Urothelium cell line (cell line): ENCODE measurements at regions not wholly inside any gene's neighbourhood (a gene's known extent, or its start where the extent isn't known, plus 50 kb on each side); places are given as distances from the start of the nearest gene placed in this dataset.

ENCODE experiments used
- DNase-seq: peaks from one replicate; pipeline ENCODE4 v3.0.0; 2011; ENCODE audit warnings: low spot score, mixed read lengths
- FAIRE-seq: peaks from 2 replicates; lab custom pipeline; 2011; peaks lifted over from hg19 to GRCh38; lab: Jason Lieb, UNC

DNA sequence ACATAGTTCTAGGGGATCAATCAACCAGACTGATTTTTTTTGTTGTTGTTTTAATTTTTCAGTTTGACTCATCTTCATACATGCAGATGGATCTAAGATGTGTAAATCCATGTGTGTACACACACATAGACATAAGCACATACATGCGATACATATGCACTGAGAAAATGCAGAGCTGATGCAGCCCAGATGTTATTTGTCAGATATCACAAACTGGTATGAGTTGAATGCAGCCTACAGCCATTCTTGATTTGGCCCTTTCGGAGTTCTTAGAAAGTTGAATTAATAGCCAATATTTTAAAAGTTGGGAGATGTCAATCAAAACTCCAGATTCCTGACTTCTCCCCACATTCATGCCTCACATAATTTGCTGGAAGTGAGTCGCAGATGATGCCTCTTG is 180.4 kb downstream of the SPATA18 start:
- DNase-seq (no peak), FAIRE-seq (peak; percentile 90)

DNA sequence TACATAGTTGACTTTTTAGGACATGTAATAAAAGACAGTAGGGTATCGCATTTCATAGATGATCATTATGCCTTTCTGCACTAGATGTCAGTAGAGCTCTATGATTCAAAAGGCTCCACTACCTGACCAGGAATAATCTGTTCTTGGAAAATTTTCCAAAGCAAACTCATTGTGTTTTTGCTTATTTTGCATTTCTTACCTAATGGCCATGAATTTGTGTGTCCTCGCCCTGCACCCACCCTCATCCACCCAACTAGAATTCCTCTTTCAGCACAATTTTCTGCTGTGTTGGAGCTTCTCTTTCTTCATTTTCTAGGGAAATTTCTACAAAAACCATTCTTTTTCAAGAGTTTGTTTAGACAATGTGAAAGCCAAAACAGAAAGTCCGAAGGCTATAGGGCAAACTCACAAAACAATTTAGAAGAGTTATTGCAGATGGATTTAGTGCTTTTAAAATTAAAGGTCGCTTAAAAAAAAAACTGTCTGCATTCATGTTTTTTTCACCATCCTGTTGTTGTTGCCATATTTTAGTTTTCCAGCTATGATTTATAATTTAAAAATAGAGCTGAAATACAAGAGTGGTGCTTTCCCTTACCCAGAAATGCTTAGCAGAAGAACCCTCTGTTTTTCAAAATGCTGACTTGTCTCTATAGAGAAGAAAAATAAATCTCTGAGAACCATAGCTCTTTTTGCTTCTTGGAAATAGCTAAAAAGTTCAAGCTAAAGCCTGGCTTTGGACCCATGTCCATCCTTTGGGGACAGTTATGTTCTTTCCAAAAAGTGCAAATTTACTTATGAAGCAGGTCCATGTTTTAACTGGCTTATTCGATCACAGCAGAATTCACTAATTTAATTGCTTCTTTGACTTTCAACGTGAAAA is 183.7 kb downstream of the SPATA18 start:
- peak; percentile 58 for DNase-seq
- FAIRE-seq: peak; percentile 44

DNA sequence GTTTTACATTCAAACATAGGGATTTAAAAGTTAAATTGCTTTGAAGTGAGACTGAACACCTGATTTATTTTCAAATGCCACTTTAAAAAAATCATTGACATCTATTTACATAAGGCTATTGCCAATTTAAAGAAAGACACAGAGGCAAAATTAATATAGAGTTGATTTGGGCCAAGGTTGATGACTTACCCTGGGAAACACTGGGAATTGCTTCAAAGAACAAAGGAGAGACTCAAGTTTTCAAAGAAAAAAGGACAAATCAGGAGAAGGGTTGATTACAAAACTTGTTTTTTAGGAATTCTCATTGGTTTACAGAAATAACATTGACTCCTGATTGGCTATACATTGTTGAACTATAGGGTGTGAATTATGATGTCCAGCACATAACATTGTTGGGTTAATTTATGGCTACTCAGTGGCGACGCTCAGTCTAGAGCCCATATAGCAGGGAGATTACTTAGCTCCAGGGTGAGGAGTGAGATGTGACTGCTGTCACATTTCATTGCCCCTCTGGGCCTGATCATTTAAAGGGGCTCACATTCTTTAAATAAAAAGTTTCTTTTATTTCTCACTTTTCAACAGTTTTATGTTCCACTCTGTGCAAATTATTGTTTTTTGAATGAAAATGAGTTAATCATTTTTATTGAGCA is 184.6 kb downstream of the SPATA18 start:
- FAIRE-seq (no peak), DNase-seq (no peak)

DNA sequence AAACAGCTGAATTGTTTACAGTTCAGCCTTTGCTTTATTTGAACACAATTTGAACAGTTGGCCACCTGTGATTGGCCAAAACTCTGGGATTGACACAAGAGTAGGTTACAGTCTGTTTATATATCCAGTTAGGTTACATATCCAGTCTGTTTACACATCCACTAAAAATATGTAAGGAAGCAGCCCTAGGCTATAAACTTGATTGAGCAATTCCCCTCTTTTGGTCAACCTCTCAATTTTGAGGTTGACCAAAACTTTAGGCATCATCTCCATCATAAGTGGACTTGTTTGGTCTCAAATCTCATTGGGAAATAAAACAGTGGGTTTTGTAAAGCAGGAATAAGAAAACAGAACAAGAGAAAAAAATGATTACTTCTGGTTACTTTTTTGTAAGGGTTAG is 190.8 kb downstream of the SPATA18 start:
- no peak for FAIRE-seq
- DNase-seq: no peak

DNA sequence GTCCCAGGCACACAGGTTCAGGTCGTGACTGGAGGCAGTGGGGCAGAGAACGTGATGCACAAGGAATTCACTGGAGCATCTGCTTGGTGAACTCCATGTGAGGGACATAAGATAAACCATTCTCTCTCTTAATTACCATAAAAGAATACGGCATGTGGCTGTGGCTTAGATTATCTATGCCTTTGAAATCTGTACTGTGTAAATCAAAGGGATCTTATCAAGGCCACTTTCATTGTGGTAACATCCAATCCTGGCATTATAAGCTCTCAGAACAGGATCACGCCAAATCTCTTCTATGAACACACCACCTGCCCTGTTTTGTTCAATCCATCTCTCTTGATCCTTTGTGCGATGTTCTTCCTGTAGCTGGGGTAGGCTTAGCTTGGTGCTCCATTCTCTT is 192.3 kb downstream of the SPATA18 start:
- FAIRE-seq: no peak
- no peak for DNase-seq

DNA sequence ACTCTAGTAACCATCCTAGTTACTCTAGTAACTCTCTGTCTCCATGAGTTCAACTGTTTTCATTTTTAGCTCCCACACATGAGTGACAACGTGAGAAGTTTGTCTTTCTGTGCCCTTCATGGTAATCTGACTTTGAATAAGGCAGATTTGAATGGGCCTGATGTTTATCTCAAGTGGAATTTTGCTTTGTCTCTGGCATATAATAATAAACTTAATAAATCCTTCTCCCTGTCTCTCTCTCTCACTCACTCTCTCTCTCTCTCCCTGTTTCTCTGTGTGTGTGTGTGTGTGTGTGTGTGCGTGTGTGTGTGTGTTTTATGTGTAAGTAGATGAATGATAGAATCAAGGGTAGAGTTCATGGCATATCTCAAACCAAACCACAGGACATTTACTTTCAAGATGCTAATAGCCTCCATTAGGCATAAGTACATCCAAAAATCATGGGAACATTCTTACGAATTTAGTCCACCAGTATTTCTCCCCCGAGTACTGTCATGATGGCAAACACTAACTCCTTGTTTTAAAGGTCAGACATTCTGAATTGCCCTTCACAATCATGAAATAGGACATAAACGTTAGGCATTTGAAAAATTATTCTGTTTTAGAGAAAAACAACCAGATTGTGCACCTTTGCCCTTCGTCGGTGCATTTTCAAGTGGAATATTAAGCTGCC is 193.1 kb downstream of the SPATA18 start:
- DNase-seq: no peak
- FAIRE-seq: no peak

DNA sequence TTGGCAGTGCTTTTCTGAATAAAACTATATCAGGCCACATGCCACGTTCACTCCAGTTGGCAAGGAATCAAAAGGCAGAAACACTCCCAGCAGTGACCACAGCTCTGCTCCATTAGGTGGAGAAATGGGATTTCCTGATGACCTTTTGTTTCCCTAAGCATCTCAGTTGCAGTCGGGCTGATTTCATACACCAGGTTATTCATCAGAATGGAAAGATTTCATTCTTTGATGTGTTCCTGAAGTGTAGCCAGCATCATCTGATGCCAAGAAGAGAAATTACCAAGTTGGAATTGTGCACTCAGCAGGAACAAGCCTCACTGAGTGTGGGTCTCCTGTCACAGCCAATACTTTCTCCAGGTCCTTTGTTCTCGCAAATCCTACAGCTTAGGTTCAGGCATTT is 193.7 kb downstream of the SPATA18 start:
- FAIRE-seq (no peak), DNase-seq (no peak)

DNA sequence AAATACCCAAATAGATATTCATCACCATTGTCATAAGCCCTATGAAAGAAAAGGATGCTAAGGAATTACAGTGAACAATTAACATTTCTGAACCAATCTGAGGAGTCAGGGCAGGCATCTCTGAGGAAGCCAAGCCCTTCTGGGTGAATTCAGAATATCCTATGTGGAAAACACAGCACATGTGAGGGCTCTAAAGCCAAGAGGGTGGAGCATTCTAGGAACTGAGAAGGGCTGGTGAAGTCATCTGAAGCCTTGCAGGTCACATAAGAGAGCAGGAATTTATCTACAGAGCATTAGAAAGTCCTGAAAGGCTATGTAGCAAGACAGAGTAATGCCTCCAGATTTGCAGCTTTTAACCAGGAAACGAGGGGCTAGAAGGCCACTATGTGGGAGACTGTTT is 195.7 kb downstream of the SPATA18 start:
- FAIRE-seq (no peak), DNase-seq (no peak)

DNA sequence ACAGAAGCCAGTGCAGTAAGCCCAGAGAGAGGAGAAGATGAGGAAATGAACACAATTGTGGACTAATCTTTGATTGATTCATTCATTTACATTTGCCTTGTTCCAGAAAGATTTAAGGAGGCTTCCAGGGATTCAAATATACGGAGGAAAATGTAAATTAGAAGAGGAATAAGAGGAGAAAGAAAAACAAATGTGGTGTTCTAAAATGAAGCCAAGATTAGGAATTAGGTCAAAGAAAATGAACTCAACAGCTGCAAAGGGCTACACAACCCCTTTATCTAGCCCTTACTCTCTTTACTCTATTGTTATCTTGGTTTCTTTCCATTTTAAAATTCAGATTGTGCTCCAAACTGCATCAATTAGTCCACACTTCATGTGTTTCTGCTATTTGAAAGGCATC is 196.8 kb downstream of the SPATA18 start:
- no peak for DNase-seq
- no peak for FAIRE-seq

DNA sequence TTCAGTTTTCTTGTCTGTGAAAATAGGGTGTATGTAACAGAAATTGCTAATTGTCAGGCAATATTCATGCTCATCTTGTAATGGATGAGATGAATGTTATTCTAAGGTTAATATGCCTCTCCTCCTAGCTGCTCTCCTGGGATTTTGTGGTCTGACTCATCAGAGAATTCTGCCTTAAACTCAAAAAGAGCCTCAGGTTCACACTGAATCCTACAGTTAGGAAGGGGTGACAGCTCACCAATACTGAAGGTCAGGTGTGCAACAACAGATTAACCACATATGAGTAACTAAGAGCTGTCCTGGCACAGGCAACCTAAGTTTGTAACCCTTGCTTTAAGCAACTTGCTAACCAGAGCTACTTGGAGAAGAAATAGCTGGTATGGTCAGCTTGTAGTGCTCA is 197.7 kb downstream of the SPATA18 start:
- peak; percentile 35 for DNase-seq
- FAIRE-seq: no peak

DNA sequence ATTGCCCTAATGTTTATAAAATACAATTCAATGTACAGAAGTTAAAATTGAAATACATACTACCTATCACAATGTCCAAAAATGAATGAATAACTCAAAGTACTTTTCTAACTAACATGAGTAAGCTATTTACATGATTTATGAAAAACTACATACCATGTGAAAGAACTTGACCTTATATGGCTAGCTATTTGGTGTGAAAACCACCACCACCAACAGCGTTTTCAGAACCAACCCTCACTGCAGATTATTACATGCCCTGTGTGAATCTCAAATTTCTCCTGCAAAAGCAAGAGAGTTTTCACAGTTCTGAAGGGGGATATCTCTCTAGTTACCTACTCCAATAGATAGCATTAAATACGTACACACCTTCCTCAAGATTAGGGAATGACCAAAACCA is 198.5 kb downstream of the SPATA18 start:
- FAIRE-seq (no peak), DNase-seq (no peak)

DNA sequence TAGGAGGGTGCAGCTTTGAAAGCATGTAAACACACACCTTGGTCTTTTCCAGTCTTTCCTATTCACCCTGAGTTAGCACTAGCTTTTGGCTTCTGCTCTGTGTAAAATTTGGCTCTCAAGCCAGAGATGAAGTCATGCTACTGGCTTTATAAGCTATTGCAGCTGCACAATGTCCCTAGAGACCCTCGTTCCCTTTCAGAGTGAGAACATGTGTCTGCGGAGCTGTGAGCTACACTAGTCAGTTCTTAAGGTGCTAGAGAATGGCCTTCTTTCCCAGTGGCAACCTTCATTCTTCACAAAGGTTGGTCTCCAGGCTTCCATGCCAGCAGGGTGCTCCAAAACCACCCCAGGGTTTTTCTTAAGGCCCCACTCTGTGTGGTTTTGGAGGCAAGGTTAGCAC is 199.1 kb downstream of the SPATA18 start:
- no peak for FAIRE-seq

DNA sequence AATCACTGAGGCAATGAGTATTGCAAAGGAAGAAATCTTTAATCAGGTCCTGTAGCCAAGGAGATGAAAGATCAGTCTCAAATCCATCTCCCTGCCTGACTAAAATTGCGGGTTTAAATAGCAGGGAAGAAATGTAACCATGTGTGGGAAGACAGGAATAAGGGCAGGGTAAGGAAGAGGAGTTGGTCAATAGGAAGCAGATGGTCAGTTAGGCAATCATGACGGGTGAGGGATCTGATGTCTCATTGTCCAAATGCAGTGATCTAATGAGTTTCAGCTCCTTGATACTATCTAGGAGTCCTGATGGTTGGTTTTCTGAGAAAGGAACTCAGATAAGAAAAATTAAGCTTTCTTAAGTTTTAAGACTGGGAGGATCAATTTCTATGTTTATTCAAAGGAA is 200.8 kb downstream of the SPATA18 start:
- no peak for FAIRE-seq
- no peak for DNase-seq

More for the DNA sequence above, 199.1 kb downstream of the SPATA18 start:
- DNase-seq: no peak

DNA sequence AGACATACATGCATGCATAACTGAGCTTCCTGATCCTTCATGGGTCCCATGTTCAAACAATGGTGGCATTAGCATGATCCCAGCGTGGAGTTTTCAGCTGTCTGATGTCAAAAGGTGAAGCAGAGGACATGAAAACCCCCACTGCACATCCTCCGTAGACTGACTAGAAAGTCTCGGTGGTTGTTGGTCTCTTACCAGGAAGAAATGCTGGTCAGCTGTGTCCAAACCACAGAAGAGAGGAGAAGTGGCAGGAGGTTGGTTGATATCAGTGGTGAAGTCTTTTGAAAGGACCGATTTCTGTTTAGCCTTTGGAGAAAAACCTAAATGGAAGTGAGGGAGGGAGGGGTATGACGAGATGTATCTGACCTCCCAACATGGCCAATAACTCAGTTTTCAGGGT is 201.9 kb downstream of the SPATA18 start:
- FAIRE-seq: no peak
- DNase-seq: no peak

DNA sequence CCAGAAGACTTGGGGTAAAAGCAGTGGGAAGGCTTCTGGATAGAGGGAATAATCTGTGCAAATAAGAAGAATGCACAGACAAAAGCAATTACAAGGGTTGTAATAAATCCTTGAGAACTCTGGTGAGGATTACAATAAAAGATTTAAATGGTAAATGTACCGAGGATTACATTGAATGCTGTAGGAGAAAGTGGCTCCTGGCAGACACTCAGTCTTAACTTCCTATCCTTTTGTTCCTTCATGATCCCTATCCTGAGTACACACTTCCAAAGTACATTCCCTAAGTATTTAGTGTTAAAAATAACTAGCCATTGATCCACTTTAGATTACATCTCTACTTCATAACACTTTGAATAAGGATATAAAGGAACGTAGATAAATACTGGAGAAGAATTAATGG is 205.4 kb downstream of the SPATA18 start:
- DNase-seq (no peak), FAIRE-seq (no peak)

DNA sequence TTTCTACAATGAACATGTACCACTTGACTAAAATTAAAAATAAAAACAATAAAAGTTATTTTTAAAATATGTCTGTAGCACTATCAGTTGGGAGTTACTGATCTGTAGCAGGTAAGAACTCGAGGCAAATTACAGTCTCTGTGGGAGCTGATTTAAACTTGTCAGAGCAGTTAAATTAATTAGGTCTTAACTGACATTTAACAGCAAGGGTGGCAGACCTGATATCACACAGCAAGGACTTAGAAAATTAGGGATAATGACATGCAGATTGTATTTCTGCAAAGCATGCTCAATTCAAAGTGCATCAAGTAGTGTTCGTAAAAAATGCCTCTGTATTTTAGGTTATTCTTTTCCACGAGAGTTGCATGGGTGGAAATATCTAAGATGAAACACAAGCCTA is 208.9 kb downstream of the SPATA18 start:
- no peak for DNase-seq
- no peak for FAIRE-seq

DNA sequence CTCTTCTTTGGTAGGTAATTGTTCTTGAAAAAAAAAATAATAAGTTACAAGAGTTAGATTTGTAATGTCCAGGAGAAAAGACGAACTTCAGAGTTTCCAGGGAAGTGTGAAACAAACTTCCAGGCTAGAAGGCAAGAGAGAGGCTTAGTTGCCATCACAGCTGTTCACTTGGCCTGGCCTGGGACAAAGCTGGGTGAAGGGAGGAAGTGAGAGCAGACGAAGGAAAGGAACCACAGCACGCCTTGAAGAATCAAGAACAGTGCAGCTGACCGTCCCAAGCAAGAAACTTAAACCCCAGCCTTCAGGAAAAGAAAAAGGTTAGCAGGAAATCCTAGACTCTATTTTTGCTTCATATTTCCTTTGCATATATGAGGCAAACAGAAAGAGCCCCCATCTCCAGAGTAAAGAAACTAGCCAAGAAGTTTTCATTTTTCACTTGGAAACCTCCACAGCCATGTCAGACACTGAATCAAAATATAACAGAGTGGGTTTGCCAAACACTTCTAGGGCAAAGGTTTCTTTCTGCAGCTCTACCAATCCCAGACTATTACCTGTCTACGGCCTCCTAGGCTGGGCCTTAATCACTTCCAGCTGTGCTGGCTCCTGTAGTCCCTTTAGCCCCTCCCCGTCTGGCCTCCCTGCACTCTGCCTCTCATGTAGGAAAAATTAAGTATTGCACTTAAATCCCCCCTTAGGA is 209.6 kb downstream of the SPATA18 start:
- no peak for DNase-seq
- FAIRE-seq: no peak

DNA sequence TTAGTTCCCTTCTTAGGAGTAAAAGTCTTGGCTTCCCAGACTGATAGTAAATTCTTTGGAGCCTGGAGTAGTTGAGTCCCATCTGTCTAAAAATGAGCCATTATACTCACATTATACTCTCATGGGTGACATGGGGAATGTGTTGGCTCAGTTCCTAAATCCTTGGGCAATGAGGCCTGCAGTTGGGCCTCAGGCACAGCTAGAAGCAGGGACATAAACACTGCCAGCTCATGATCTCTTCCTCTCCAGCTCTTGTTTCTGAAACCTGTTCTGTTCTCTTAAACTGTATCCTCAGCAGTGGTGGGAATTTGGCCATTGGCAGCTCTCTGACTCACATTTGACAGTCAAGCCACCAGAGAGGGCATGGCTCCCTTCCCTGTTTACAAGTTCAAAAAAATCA is 212.5 kb downstream of the SPATA18 start:
- DNase-seq (no peak), FAIRE-seq (peak; percentile 13)

DNA sequence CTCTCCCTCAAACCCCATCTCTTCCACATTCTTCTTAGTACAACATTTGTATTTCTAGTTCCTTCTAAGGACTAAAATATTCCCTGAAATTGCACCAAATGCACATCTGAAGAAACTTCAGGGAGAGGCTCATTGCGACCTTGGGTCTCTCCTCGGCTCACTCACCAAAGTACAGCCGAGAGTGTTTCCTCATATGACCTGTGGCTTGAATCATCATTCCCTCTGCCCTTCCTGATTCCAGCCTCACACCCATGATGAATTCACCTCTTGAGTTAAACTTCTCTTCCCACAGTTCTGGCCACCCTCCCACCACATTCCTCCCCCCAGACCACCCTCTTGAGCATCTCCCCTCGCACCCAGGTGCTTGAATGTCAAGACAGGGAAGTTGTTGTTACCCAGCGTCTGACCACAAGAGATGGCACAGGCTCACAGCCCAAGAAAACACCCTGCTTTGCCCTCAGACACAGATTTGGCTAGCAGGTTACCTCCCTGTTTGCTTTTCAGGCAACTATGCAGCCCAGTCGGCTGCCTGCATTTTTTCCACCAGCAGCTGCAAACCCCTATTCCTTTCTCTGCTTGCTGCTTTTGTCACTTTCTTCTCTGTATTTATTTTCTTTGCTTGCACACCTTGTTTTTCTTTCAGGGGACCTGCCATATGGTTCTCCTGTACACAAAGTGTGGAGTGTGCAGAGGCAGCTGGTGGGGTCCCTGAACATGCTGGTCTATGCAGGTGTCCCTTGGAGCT is 214.8 kb downstream of the SPATA18 start:
- no peak for FAIRE-seq
- DNase-seq: no peak

DNA sequence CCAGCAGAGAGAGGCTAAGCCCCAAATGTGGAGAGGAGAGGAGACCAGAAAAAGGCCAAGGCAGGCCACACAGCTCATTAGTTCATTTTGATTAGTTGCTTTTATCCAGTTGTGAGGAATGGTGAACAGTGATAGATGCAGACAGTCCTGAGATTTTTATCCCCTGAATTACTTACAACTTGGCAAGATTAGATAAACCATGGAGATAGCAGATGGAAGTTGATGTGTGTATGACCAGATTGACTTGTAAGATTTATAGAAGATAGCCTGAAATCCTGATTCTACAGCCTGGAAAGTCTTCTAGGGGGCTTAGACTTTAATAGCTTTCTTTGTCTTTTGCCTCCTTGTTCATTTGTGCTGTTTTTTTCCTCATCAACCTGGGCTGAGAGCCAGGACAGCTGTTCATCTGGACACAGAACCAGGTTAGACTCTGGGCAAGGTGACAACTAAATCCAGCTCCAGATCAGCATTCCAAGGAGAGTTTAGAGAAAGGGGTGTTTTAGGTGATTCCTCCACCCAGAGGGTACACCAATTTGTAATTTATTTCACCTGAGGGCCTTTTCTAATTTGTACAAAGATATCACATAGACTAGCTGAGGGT is 215.5 kb downstream of the SPATA18 start:
- DNase-seq (no peak), FAIRE-seq (no peak)
